HCT116 (cell line): ENCODE measurements at regions not wholly inside any gene's neighbourhood (a gene's known extent, or its start where the extent isn't known, plus 50 kb on each side); places are given as distances from the start of the nearest gene placed in this dataset.

Source experiments
- ATAC-seq: fragments of 200-7000 bp; cut with Tn5 transposase; 2 replicates; pipeline ENCODE4 v1.9.1; 2020; ENCODE audit warnings: mild to moderate bottlenecking, moderate library complexity
- BruUV-seq: library from RNA; stranded (reverse); fragments of 400-500 nt; replicated peaks from 2 replicates; lab custom pipeline; 2021; lab: Mats Ljungman, UMichigan
- CTCF ChIA-PET: fragments of 300-600 bp; sonication (Branson Sonifier 250); formaldehyde crosslinking; loops from one replicate; lab custom pipeline; 2021; ENCODE audit warnings: antibody characterized with exemption; lab: Charles Lee
- POLR2A ChIA-PET: fragments of 300-600, 350-600 bp; sonication (Branson Sonifier 250); formaldehyde crosslinking; loops from one replicate; lab custom pipeline; 2021; ENCODE audit warnings: antibody characterized with exemption; lab: Charles Lee
- RAD21 ChIA-PET, 2 experiments: fragments of 300-600 bp; sonication (Branson Sonifier 250); formaldehyde crosslinking; loops; one replicate each; lab custom pipeline; 2023; ENCODE audit warnings: low total read pairs in 2 of 2; ENCODE audit not compliant: uncharacterized antibody in 2 of 2, unreplicated experiment in 2 of 2, low non-redundant PET in 1 of 2; lab: Charles Lee
- DNase-seq: peaks from one replicate; pipeline ENCODE4 v3.0.0-alpha.2; 2010; ENCODE audit warnings: low read depth, low spot score
- H2AFZ ChIP-seq: fragments of 200-600 bp; shearing (Covaris generic), sonication (generic); 2 replicates; pipeline ENCODE4 v1.6.1; 2017; ENCODE audit warnings: low read depth, mixed run types, mixed read lengths, antibody characterized with exemption, low read length; ENCODE audit not compliant: poor library complexity, severe bottlenecking
- H3K27ac ChIP-seq: 2 replicates; pipeline ENCODE4 v1.5.1; 2012; ENCODE audit warnings: low read depth, low read length
- H3K27me3 ChIP-seq: fragments of 200-600 bp; sonication (generic); 2 replicates; pipeline ENCODE4 v1.6.1; 2016; ENCODE audit warnings: mixed run types, low read length, mixed read lengths; ENCODE audit not compliant: insufficient read depth
- H3K36me3 ChIP-seq, 2 experiments: fragments of 200-500 bp in 1 of 2; fragments of 200-600 bp in 1 of 2; sonication (Bioruptor generic) in 1 of 2; sonication (generic) in 1 of 2; 2 replicates each; pipeline versions ENCODE4 v1.5.1 to v1.6.1; 2014 to 2016; ENCODE audit warnings: low read length in 2 of 2, inconsistent platforms in 1 of 2, mixed read lengths in 1 of 2, mixed run types in 1 of 2; ENCODE audit not compliant: insufficient read depth in 2 of 2, control insufficient read depth in 1 of 2
- H3K4me1 ChIP-seq, 2 experiments: fragments of 200-600 bp in 1 of 2; sonication (generic) in 1 of 2; 2 replicates each; pipeline versions ENCODE4 v1.5.1 to v1.6.1; 2012 to 2017; ENCODE audit warnings: low read length in 2 of 2, inconsistent platforms in 1 of 2, mild to moderate bottlenecking in 1 of 2, mixed read lengths in 1 of 2, mixed run types in 1 of 2, moderate library complexity in 1 of 2; ENCODE audit not compliant: insufficient read depth in 2 of 2, control insufficient read depth in 1 of 2
- H3K4me2 ChIP-seq: fragments of 200-600 bp; sonication (generic); 2 replicates; pipeline ENCODE4 v1.6.1; 2017; ENCODE audit warnings: mixed run types, low read length, mixed read lengths
- H3K4me3 ChIP-seq, 2 experiments: fragments of 200-600 bp in 1 of 2; sonication (generic) in 1 of 2; replicated peaks in 1 of 2; 2 replicates each; pipeline ENCODE4 v1.5.1; 2011 to 2016; ENCODE audit warnings: low read length in 2 of 2, control low read depth in 1 of 2, low read depth in 1 of 2, mild to moderate bottlenecking in 1 of 2, mixed read lengths in 1 of 2, mixed run types in 1 of 2
- H3K79me2 ChIP-seq: fragments of 200-600 bp; sonication (generic); 2 replicates; pipeline ENCODE4 v1.6.1; 2017; ENCODE audit warnings: mild to moderate bottlenecking, mixed run types, low read length, moderate library complexity, mixed read lengths; ENCODE audit not compliant: insufficient read depth
- H3K9ac ChIP-seq: fragments of 200-600 bp; sonication (generic); 2 replicates; pipeline ENCODE4 v1.6.1; 2016; ENCODE audit warnings: low read length, mixed read lengths
- H3K9me2 ChIP-seq: fragments of 200-600 bp; sonication (generic), shearing (Covaris generic); 2 replicates; pipeline ENCODE4 v1.6.1; 2017; ENCODE audit warnings: mixed run types, mild to moderate bottlenecking, moderate library complexity; ENCODE audit not compliant: insufficient read depth
- H3K9me3 ChIP-seq, 2 experiments: fragments of 200-500 bp in 1 of 2; fragments of 200-600 bp in 1 of 2; sonication (Bioruptor generic) in 1 of 2; sonication (generic) in 1 of 2; 2 replicates each; pipeline ENCODE4 v1.6.1; 2014 to 2017; ENCODE audit warnings: low read length in 2 of 2, mixed read lengths in 2 of 2, inconsistent platforms in 1 of 2, low read depth in 1 of 2, mild to moderate bottlenecking in 1 of 2, mixed run types in 1 of 2, moderate library complexity in 1 of 2; ENCODE audit not compliant: control insufficient read depth in 1 of 2, insufficient read depth in 1 of 2
- H4K20me1 ChIP-seq: fragments of 200-600 bp; sonication (generic), shearing (Covaris generic); 2 replicates; pipeline ENCODE4 v1.6.1; 2017; ENCODE audit warnings: mixed run types, mild to moderate bottlenecking, moderate library complexity; ENCODE audit not compliant: insufficient read depth
- ELF1 ChIP-seq: IDR thresholded peaks from 2 replicates; pipeline ENCODE4 v1.6.1; 2012; ENCODE audit warnings: low read depth, borderline replicate concordance
- EZH2 ChIP-seq: fragments of 200-600 bp; sonication (generic); IDR thresholded peaks from 2 replicates; pipeline ENCODE4 v1.6.1; 2017; ENCODE audit warnings: antibody characterized with exemption, mixed run types
- EZH2phosphoT487 ChIP-seq: fragments of 200-600 bp; IDR thresholded peaks from 2 replicates; pipeline ENCODE4 v1.6.1; 2018; ENCODE audit warnings: antibody characterized with exemption, borderline replicate concordance
- FOSL1 ChIP-seq: IDR thresholded peaks from 2 replicates; pipeline ENCODE4 v1.6.1; 2012; ENCODE audit warnings: low read depth
- YY1 ChIP-seq: IDR thresholded peaks from 2 replicates; pipeline ENCODE4 v1.6.1; 2011; ENCODE audit warnings: low read length, low read depth, moderate library complexity, mild to moderate bottlenecking; ENCODE audit not compliant: insufficient replicate concordance; ENCODE audit errors: extremely low read depth
- intact Hi-C: fragments of 100-400 bp; cut with micrococcal nuclease; formaldehyde crosslinking; loops from 2 replicates; pipeline ENCODE4 v1.10.0; 2022
- TF ChIP-seq, protein P1 (sequence below): IDR thresholded peaks from 2 replicates; pipeline ENCODE4 v1.6.1; 2012
- TF ChIP-seq, protein P2 (sequence below): IDR thresholded peaks from 2 replicates; pipeline ENCODE4 v1.6.1; 2012
- TF ChIP-seq, protein P3 (sequence below), 3 experiments: fragments of 200-600 bp in 1 of 3; sonication (generic) in 1 of 3; IDR thresholded peaks in 2 of 3; conservative IDR thresholded peaks in 1 of 3; 2 replicates each; pipeline ENCODE4 v1.5.1; 2012 to 2017; ENCODE audit warnings: low read depth in 2 of 3, low read length in 2 of 3, antibody characterized with exemption in 1 of 3, borderline replicate concordance in 1 of 3, control low read depth in 1 of 3, mild to moderate bottlenecking in 1 of 3, mixed read lengths in 1 of 3, mixed run types in 1 of 3, moderate library complexity in 1 of 3; ENCODE audit not compliant: insufficient read depth in 1 of 3

DNA sequence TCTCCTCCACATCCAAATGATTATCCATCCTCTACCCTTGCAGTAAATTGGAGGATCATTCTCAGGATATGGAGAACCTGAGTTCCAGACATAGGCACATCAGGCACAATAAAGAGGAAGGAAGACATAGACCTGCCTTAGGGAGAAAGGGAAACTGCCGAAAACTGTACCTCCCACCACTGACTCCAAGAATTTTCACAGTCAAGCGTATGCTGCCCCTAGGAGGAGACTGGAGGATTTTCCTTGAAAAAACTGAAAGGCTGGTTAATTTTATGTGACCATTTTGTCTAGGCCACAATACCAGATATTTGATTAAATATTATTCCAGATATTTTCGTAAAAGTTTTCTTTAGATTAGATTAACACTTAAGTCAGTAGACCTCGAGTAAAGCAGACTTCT, 638.5 kb upstream of the PKDCC start:
- Histone ChIP-seq H3K36me3 (no peaks in the 10 kb centered on the region), H3K9me3 (0 out of 4 replicates have a peak, but pooled peaks cover 0 to 3% of the 10 kb centered on the region in 2 experiments), H3K4me3 (no peak overlapping the region), H3K79me2 (no peaks in the 10 kb centered on the region), H3K27me3 (no peaks in the 10 kb centered on the region), H3K27ac (no peak overlapping the region), H3K9me2 (no peaks in the 10 kb centered on the region), H4K20me1 (no peaks in the 10 kb centered on the region), H3K4me2 (no peak overlapping the region), H3K9ac (no peak overlapping the region), H3K4me1 (no peaks in the 10 kb centered on the region), H2AFZ (no peak overlapping the region)
- ATAC-seq (no peak), DNase-seq (no peak)
- POLR2A ChIA-PET, result no interaction called here
- intact Hi-C loops, result no loop called here
- no TSS peak for BruUV-seq
- CTCF ChIA-PET, result interaction anchor here (1.0 kb wide), 1 partner anchor 9 kb away, joined by 3 read pairs; no protein-coding TSS in a partner anchor
- TF ChIP-seq, protein P1, sequence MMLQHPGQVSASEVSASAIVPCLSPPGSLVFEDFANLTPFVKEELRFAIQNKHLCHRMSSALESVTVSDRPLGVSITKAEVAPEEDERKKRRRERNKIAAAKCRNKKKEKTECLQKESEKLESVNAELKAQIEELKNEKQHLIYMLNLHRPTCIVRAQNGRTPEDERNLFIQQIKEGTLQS, result no peak
- TF ChIP-seq FOSL1 (no peak), YY1 (no peak), EZH2 (no peak), ELF1 (no peak), EZH2phosphoT487 (no peak)
- TF ChIP-seq, protein P2, sequence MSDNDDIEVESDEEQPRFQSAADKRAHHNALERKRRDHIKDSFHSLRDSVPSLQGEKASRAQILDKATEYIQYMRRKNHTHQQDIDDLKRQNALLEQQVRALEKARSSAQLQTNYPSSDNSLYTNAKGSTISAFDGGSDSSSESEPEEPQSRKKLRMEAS, result no peak
- TF ChIP-seq, protein P3, sequence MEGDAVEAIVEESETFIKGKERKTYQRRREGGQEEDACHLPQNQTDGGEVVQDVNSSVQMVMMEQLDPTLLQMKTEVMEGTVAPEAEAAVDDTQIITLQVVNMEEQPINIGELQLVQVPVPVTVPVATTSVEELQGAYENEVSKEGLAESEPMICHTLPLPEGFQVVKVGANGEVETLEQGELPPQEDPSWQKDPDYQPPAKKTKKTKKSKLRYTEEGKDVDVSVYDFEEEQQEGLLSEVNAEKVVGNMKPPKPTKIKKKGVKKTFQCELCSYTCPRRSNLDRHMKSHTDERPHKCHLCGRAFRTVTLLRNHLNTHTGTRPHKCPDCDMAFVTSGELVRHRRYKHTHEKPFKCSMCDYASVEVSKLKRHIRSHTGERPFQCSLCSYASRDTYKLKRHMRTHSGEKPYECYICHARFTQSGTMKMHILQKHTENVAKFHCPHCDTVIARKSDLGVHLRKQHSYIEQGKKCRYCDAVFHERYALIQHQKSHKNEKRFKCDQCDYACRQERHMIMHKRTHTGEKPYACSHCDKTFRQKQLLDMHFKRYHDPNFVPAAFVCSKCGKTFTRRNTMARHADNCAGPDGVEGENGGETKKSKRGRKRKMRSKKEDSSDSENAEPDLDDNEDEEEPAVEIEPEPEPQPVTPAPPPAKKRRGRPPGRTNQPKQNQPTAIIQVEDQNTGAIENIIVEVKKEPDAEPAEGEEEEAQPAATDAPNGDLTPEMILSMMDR (IDR thresholded peaks at IDR 0.05 in 2 of 3, conservative IDR thresholded peaks at IDR 0.05 in 1 of 3; ENCODE audit: borderline replicate concordance in 1 of 3, insufficient read depth in 1 of 3, low read depth in 2 of 3, low read length in 2 of 3), result no peak
- RAD21 ChIA-PET, result no interaction called here
